Small intestine (tissue), 7 donors: ENCODE measurements at regions not wholly inside any gene's neighbourhood (a gene's known extent, or its start where the extent isn't known, plus 50 kb on each side); places are given as distances from the start of the nearest gene placed in this dataset.

Experiments used
- DNase-seq, 2 donors: peaks; one replicate each; pipeline versions ENCODE4 v3.0.0 to v3.0.0-alpha.2; 2013
- FAIRE-seq: peaks from 2 replicates; lab custom pipeline; 2012; peaks lifted over from hg19 to GRCh38; lab: Jason Lieb, UNC
- H3K27ac ChIP-seq, 3 donors: one replicate each; pipeline ENCODE4 v1.5.1; 2013; ENCODE audit warnings: low read length in 2 of 3, mild to moderate bottlenecking in 2 of 3, control low read depth in 1 of 3, inconsistent platforms in 1 of 3, low read depth in 1 of 3, moderate library complexity in 1 of 3
- H3K27me3 ChIP-seq, 3 donors: one replicate each; pipeline ENCODE4 v1.6.1; 2013; ENCODE audit warnings: low read length in 3 of 3, inconsistent platforms in 1 of 3; ENCODE audit not compliant: control insufficient read depth in 3 of 3, insufficient read depth in 3 of 3
- H3K36me3 ChIP-seq, 3 donors: one replicate each; pipeline ENCODE4 v1.6.1; 2013; ENCODE audit warnings: low read length in 3 of 3, inconsistent platforms in 1 of 3, low read depth in 1 of 3, mild to moderate bottlenecking in 1 of 3, moderate library complexity in 1 of 3; ENCODE audit not compliant: control insufficient read depth in 3 of 3, insufficient read depth in 2 of 3
- H3K4me1 ChIP-seq, 3 donors: one replicate each; pipeline ENCODE4 v1.6.1; 2013; ENCODE audit warnings: low read length in 2 of 3, inconsistent platforms in 1 of 3, low read depth in 1 of 3, mild to moderate bottlenecking in 1 of 3, moderate library complexity in 1 of 3; ENCODE audit not compliant: control insufficient read depth in 3 of 3, insufficient read depth in 2 of 3
- H3K4me3 ChIP-seq, 3 donors: one replicate each; pipeline ENCODE4 v1.5.1; 2013; ENCODE audit warnings: low read length in 3 of 3, control low read depth in 1 of 3, inconsistent platforms in 1 of 3, low read depth in 1 of 3, mild to moderate bottlenecking in 1 of 3, moderate library complexity in 1 of 3
- H3K9me3 ChIP-seq, 2 donors: one replicate each; pipeline ENCODE4 v1.6.1; 2013; ENCODE audit warnings: low read depth in 1 of 2, low read length in 1 of 2; ENCODE audit not compliant: control insufficient read depth in 2 of 2, insufficient read depth in 1 of 2
- WGBS, 3 donors: extraction: QIAGEN DNeasy Blood & Tissue Kit; methylation state at CpG; one replicate each; pipeline ENCODE4 v1.1.7; 2013; 5-methylcytosine and 5-hydroxymethylcytosine counted together
- donor health status: healthy with polysubstance abuse.
- donor health status: control.
- donor health status: control.
- donor health status: Bipolar disorder and iron deficiency.
- donor health status: healthy.

GRCh38 chr13:53560556-53560955, 531.9 kb downstream of the OLFM4 start:
- Histone ChIP-seq H3K36me3 (no peaks in the 10 kb centered on the region), H3K9me3 (no peaks in the 10 kb centered on the region), H3K27ac (no peak overlapping the region), H3K4me1 (no peaks in the 10 kb centered on the region), H3K4me3 (no peak overlapping the region), H3K27me3 (no peaks in the 10 kb centered on the region)
- 60 to 70% (median 61%) methylated on average over 1 of the region's 1 CpG for WGBS, 3 donors
- FAIRE-seq, result no peak
- DNase-seq, result no peak

- WGBS, 3 donors, result 56 to 74% (median 63%) methylated on average over 2 of the region's 2 CpGs
- Histone ChIP-seq H3K36me3 (no peaks in the 10 kb centered on the region), H3K4me3 (no peak overlapping the region), H3K27me3 (no peaks in the 10 kb centered on the region), H3K4me1 (no peaks in the 10 kb centered on the region), H3K27ac (no peak overlapping the region), H3K9me3 (no peaks in the 10 kb centered on the region)
- FAIRE-seq, result no peak
- DNase-seq, result no peak
Measured at GRCh38 chr13:53562419-53562818, 533.8 kb downstream of the OLFM4 start.

- no peaks in the 10 kb centered on the region for H3K27me3 ChIP-seq
- WGBS, 3 donors, result 80 to 89% (median 80%) methylated on average over 1 of the region's 1 CpG
- H3K36me3 ChIP-seq, result no peaks in the 10 kb centered on the region
- H3K9me3 ChIP-seq, result no peaks in the 10 kb centered on the region
- no peak for DNase-seq
- no peaks in the 10 kb centered on the region for H3K4me1 ChIP-seq
- no peak overlapping the region for H3K27ac ChIP-seq
- no peak overlapping the region for H3K4me3 ChIP-seq
- FAIRE-seq, result no peak
Measured at GRCh38 chr13:53568491-53568890, 539.9 kb downstream of the OLFM4 start.

GRCh38 chr13:53569453-53569852, 540.8 kb downstream of the OLFM4 start:
- no peak for FAIRE-seq
- no peak for DNase-seq

GRCh38 chr13:53601113-53601512, 572.5 kb downstream of the OLFM4 start:
- no peak for DNase-seq

More at GRCh38 chr13:53569453-53569852, 540.8 kb downstream of the OLFM4 start:
- Histone ChIP-seq H3K27ac (no peak overlapping the region), H3K4me3 (no peak overlapping the region), H3K9me3 (no peaks in the 10 kb centered on the region), H3K4me1 (no peaks in the 10 kb centered on the region), H3K27me3 (no peaks in the 10 kb centered on the region), H3K36me3 (no peaks in the 10 kb centered on the region)
- 54 to 65% (median 61%) methylated on average over 2 of the region's 2 CpGs for WGBS, 3 donors

GRCh38 chr13:53605326-53605725, 576.7 kb downstream of the OLFM4 start:
- 50 to 73% (median 67%) methylated on average over 1 of the region's 1 CpG for WGBS, 3 donors
- DNase-seq (no peak), FAIRE-seq (no peak)

More at GRCh38 chr13:53601113-53601512, 572.5 kb downstream of the OLFM4 start:
- H3K27ac ChIP-seq, result no peak overlapping the region
- H3K36me3 ChIP-seq, result no peaks in the 10 kb centered on the region
- H3K27me3 ChIP-seq, result no peaks in the 10 kb centered on the region
- no peak overlapping the region for H3K4me3 ChIP-seq
- no peak for FAIRE-seq
- H3K4me1 ChIP-seq, result no peaks in the 10 kb centered on the region
- WGBS, 3 donors, result 28 to 36% (median 29%) methylated on average over 5 of the region's 5 CpGs
- peaks cover 0 to 3% of the 10 kb centered on the region in 2 donors for H3K9me3 ChIP-seq

GRCh38 chr13:53612200-53612599, 583.6 kb downstream of the OLFM4 start:
- no peaks in the 10 kb centered on the region for H3K27me3 ChIP-seq
- H3K27ac ChIP-seq, result no peak overlapping the region
- DNase-seq (no peak), FAIRE-seq (no peak)
- H3K36me3 ChIP-seq, result no peaks in the 10 kb centered on the region
- H3K4me3 ChIP-seq, result no peak overlapping the region
- no peaks in the 10 kb centered on the region for H3K4me1 ChIP-seq
- WGBS, 3 donors, result 71 to 88% (median 80%) methylated on average over 3 of the region's 3 CpGs
- no peaks in the 10 kb centered on the region for H3K9me3 ChIP-seq

More at GRCh38 chr13:53605326-53605725, 576.7 kb downstream of the OLFM4 start:
- Histone ChIP-seq H3K4me3 (no peak overlapping the region), H3K27me3 (no peaks in the 10 kb centered on the region), H3K4me1 (no peaks in the 10 kb centered on the region), H3K36me3 (no peaks in the 10 kb centered on the region), H3K9me3 (peaks cover 0 to 3% of the 10 kb centered on the region in 2 donors), H3K27ac (no peak overlapping the region)

- H3K9me3 ChIP-seq, result no peaks in the 10 kb centered on the region
- H3K36me3 ChIP-seq, result no peaks in the 10 kb centered on the region
- no peak overlapping the region for H3K27ac ChIP-seq
- no peak overlapping the region for H3K4me3 ChIP-seq
- no peak for FAIRE-seq
- 11 to 29% (median 18%) methylated on average over 2 of the region's 2 CpGs for WGBS, 3 donors
- no peaks in the 10 kb centered on the region for H3K4me1 ChIP-seq
- DNase-seq, result no peak
- H3K27me3 ChIP-seq, result no peaks in the 10 kb centered on the region
Measured at GRCh38 chr13:53622456-53622855, 593.8 kb downstream of the OLFM4 start.

- no peak overlapping the region for H3K27ac ChIP-seq
- no peaks in the 10 kb centered on the region for H3K9me3 ChIP-seq
- H3K36me3 ChIP-seq, result no peaks in the 10 kb centered on the region
- FAIRE-seq (no peak), DNase-seq (no peak)
- 68 to 88% (median 77%) methylated on average over 2 of the region's 2 CpGs for WGBS, 3 donors
- H3K27me3 ChIP-seq, result no peaks in the 10 kb centered on the region
- no peaks in the 10 kb centered on the region for H3K4me1 ChIP-seq
- no peak overlapping the region for H3K4me3 ChIP-seq
Measured at GRCh38 chr13:53623146-53623545, 594.5 kb downstream of the OLFM4 start.
